HK-2 (cell line): ENCODE measurements at regions not wholly inside any gene's neighbourhood (a gene's known extent, or its start where the extent isn't known, plus 50 kb on each side); places are given as distances from the start of the nearest gene placed in this dataset.

Source experiments
- DNase-seq: peaks from one replicate; pipeline ENCODE4 v3.0.0-alpha.2; 2018; ENCODE audit not compliant: unreplicated experiment

GRCh38 chr6:164034602-164035140 lies 620.2 kb downstream of the QKI start:
- DNase-seq = no peak

DNA sequence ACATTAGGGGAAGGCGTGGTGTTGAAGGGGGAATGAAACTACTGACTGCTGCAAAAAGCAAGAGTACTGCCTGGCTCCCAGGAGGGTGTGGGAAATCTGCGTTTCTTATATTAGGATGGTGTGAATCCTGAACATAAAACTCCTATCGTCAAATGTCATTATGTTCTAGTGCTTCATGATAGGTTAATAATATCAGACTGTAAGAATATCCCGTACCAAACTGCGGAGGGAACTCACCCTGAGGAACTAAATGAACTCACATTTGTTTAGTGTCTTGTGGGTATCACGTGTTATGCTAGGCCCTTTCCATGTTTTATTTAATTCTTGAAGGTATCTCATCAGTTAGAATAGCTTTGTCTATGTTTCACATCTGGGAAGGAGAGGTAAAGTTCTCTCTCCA lies 610.7 kb downstream of the QKI start:
- no peak for DNase-seq

- no peak for DNase-seq
Observed at GRCh38 chr6:164023535-164023934, 609.0 kb downstream of the QKI start.

DNA sequence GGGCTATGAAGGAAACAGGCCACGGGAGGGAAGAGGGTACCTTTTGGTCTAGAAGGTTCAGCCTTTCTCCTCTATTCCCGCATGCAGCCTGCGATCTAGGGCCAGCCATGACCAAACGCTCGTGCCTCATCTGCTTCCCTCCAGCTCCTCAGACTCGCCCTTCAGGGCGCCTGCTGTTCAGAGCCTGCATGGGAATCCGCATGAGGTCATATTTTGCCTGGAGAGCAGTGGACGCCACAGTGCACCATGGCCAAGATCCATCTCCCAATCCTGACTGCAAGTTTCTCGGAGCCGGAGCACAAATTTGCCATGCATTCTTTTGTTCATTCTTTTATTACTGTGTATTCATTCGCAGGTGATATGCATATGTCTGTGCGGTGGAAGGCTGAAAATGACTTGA lies 608.1 kb downstream of the QKI start:
- DNase-seq = no peak

DNA sequence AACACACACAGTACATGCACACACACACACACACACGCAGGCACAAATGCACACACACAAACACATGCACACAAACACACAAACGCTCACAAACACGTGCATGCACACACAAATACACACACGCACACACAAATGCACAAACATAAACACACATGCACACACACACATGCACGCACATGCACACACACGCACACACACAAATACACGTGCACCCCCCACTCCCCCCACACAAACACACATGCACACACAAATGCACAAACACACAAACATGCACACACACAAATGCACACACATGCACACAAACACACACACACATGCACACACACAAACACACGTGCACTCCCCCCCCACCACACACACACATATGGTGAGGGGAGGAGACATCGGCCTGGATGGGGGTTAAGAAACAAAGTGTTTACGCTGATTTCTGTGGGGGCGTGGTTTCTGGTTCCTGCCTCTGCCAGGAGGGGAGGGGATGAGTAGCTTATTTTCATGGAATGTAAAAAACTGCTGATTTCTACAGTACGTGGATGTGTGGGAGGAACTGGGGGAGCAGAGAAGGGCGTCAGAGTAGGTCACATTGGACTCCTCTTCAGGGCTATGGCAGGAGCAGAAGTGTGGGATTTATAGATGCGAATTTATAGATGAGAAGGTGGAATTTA lies 607.2 kb downstream of the QKI start:
- DNase-seq = no peak

- no peak for DNase-seq
Observed at GRCh38 chr6:164020142-164020541, 605.6 kb downstream of the QKI start.

DNA sequence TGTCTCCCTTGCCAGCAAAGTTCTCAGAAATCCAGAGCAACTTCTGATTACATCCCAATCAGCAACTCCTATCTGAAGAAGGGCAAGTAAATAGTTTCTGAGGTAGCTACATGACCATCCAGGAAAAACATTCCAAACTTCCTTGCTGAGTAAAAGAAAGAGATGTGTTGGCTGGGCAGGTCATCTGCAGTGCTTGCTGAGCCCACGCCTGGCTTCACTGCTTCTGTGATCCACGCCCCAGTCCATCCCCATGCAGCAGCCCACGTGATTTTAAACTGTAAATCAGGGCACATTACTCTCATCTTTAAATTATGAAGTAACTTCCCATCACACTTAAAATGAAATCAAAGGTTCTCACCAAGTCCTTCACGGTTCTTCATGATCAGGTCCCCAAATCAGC lies 603.6 kb downstream of the QKI start:
- no peak for DNase-seq

DNA sequence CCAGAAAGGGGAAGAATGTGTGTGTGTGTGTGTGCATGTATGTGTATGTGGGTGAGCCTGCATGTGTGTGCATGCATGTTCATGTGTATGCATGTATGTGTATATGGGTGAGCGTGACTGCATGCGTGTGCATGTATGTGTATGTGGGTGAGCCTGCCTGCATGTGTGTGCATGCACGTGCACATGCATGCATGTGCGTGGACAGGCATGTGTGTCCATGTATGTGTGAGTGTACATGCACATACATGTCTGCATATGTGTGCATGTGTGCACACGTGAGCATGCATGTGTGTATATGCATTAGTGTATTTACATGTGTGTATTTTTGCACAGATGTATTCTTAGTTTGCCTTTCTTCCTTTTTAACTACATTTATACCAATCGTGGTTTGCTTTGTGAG lies 601.5 kb downstream of the QKI start:
- DNase-seq = no peak

- DNase-seq = no peak
Observed at GRCh38 chr6:164015088-164015484, 600.6 kb downstream of the QKI start.

GRCh38 chr6:164014346-164015087 lies 600.0 kb downstream of the QKI start:
- no peak for DNase-seq

- DNase-seq = no peak
Observed at GRCh38 chr6:164013480-164014208, 599.1 kb downstream of the QKI start.

DNA sequence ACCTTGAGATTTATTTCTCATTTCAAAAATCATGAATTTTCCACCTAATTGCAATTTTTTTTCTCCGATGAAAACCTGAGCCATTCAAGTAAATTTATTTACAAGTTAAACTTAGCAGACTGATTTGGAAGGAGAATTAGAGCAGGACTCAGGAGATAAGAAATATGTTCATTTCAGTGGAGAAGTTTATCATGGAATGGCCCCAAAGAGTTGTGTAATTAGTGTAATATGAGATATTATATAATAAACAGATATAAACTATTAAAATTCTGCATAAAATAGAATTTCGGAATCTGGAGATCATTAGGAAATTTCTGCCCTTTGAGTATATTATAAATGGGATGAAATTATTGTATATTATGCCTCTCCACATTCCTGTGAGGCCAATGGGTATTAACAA lies 596.8 kb downstream of the QKI start:
- no peak for DNase-seq

- DNase-seq = no peak
Observed at GRCh38 chr6:164010441-164011103, 596.1 kb downstream of the QKI start.

GRCh38 chr6:164008902-164009301 lies 594.4 kb downstream of the QKI start:
- no peak for DNase-seq

DNA sequence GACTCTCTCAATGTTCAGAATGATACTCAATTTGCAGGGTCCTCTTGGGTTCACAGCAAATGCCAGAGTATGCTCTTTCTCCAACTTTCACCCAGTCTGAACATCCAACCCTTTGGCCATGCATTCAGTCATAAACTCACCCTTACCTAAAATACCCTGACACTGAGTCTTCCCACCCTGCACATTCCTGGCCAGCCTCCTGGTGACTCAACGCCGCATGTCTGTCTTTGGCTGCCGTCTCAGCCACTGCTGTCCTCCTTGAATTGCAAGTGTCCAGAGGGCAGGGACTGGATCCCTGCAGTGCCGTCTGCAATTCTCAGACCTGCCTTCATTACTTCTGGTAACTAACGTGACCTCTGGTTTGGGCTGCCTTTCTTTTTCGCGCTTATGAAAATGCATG lies 593.4 kb downstream of the QKI start:
- no peak for DNase-seq

DNA sequence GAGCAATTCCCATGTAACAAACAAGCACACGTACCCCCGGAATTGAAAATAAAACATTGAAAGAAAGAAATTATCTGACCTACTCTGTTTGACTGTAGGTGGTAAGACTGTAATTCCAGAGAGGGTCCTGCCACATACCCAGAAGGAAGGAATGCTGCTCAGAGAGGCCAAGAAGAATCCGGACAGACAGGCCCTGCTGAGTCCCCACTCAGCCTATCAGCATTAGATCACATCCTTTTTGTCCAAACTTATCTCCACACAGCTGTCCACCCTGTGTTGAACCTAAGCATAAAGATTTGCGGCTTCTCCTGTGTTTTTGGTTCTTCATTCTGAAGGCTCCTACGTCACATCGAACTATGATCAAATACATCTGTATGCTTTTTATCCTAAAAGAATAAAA lies 591.9 kb downstream of the QKI start:
- no peak for DNase-seq

GRCh38 chr6:164005004-164005711 lies 590.6 kb downstream of the QKI start:
- DNase-seq = no peak

GRCh38 chr6:164000276-164000675 lies 585.8 kb downstream of the QKI start:
- DNase-seq = no peak

- no peak for DNase-seq
Observed at GRCh38 chr6:163999475-164000125, 585.1 kb downstream of the QKI start.

DNA sequence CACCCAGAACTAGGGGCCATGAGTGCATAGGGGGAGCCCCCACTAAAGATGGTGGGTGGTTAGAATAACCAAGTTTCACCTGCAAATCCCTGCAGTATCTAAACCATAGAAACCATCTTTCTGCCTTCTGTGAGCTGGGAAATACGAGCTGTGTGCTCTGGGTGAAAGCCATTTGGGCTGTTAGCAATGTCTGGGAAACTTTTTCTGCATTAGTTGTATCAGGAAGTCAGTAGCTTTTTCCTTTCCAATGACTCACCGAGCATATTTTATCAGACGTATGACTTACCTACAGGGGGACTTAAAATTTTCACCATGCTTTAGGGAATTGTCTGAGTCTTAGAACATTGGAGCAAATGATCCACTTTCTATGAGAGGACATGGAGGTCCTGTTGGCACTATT lies 584.0 kb downstream of the QKI start:
- DNase-seq = no peak

DNA sequence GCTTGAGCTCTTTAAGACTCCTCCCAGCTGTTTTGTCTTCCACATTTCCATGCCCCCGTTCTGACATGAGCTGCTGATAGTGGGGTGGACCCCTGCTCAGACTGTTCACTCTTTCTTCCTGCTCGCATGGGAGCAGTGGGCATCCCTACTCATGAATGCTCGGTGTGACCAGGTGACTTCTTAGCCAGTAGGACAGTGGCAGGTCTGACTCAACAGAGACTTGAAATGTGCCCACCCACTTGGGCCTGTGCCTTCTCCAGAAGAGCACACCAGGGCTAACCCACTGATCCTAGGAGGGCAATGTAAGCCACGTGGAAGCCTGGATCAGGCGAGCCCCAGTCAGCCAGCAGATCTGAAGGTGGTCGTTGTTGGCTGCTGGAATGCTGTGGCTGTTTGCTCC lies 582.0 kb downstream of the QKI start:
- no peak for DNase-seq
